ENCODE measurements at regions not wholly inside any gene's neighbourhood (a gene's known extent, or its start where the extent isn't known, plus 50 kb on each side); places are given as distances from the start of the nearest gene placed in this dataset.

GRCh38 chr3:139185527-139185926, 140.8 kb upstream of the PRR23C start:
- no peaks in the 10 kb centered on the region for H4K20me1 ChIP-seq (ENCODE audit: low read depth)
- Mint-ChIP-seq H3K4me3 (no peak overlapping the region), H3K4me1 (no peaks in the 10 kb centered on the region), H3K36me3 (no peaks in the 10 kb centered on the region), H3K9me3 (peaks cover 8% of the 10 kb centered on the region), H3K27ac (no peak overlapping the region), H3K27me3 (ENCODE audit: insufficient read depth, low read depth) (peaks cover 2% of the 10 kb centered on the region)
- H3K9ac ChIP-seq = no peak overlapping the region
- no peak for TF ChIP-seq EZH2phosphoT487 (IDR thresholded peaks at IDR 0.05)
- TF ChIP-seq EZH2 (IDR thresholded peaks at IDR 0.05) = no peak
- TF ChIP-seq CTCF (IDR thresholded peaks at IDR 0.05) = no peak
- no peaks in the 10 kb centered on the region for H3F3A ChIP-seq (ENCODE audit: low read depth)
- no peak overlapping the region for H3K4me3 ChIP-seq
- no peaks in the 10 kb centered on the region for H3K79me2 ChIP-seq (ENCODE audit: low read depth)
- no peak overlapping the region for H3K27ac ChIP-seq
- H3K9me3 ChIP-seq (ENCODE audit: low read depth) = no peaks in the 10 kb centered on the region
- no peak overlapping the region for H3K4me2 ChIP-seq
- DNase-seq (ENCODE audit: low spot score) = no peak
- no peaks in the 10 kb centered on the region for H3K36me3 ChIP-seq
- no peak overlapping the region for H2AFZ ChIP-seq (replicated peaks)
- no peaks in the 10 kb centered on the region for H3K27me3 ChIP-seq
- H3K4me1 ChIP-seq = no peaks in the 10 kb centered on the region

- Histone ChIP-seq H4K20me1 (ENCODE audit: low read depth) (no peaks in the 10 kb centered on the region), H3K4me3 (no peak overlapping the region), H3F3A (ENCODE audit: low read depth) (no peaks in the 10 kb centered on the region), H2AFZ (replicated peaks) (no peak overlapping the region), H3K4me2 (no peak overlapping the region), H3K9ac (no peak overlapping the region), H3K9me3 (ENCODE audit: low read depth) (no peaks in the 10 kb centered on the region), H3K27ac (no peak overlapping the region), H3K27me3 (no peaks in the 10 kb centered on the region), H3K36me3 (no peaks in the 10 kb centered on the region), H3K4me1 (no peaks in the 10 kb centered on the region), H3K79me2 (ENCODE audit: low read depth) (no peaks in the 10 kb centered on the region)
- no peak overlapping the region for H3K4me3 Mint-ChIP-seq
- H3K27ac Mint-ChIP-seq = no peak overlapping the region
- H3K4me1 Mint-ChIP-seq = no peaks in the 10 kb centered on the region
- DNase-seq (ENCODE audit: low spot score) = no peak
- H3K27me3 Mint-ChIP-seq (ENCODE audit: insufficient read depth, low read depth) = peaks cover 2% of the 10 kb centered on the region
- TF ChIP-seq EZH2 (IDR thresholded peaks at IDR 0.05) (no peak), EZH2phosphoT487 (IDR thresholded peaks at IDR 0.05) (no peak), CTCF (IDR thresholded peaks at IDR 0.05) (no peak)
- no peaks in the 10 kb centered on the region for H3K36me3 Mint-ChIP-seq
- peaks cover 2% of the 10 kb centered on the region for H3K9me3 Mint-ChIP-seq
Observed at GRCh38 chr3:139187154-139187553, 142.5 kb upstream of the PRR23C start.

- Histone ChIP-seq H3K4me1 (no peaks in the 10 kb centered on the region), H2AFZ (replicated peaks) (no peak overlapping the region), H3K4me3 (no peak overlapping the region), H3K27ac (no peak overlapping the region), H4K20me1 (ENCODE audit: low read depth) (no peaks in the 10 kb centered on the region), H3K9me3 (ENCODE audit: low read depth) (no peaks in the 10 kb centered on the region), H3K4me2 (no peak overlapping the region), H3F3A (ENCODE audit: low read depth) (no peaks in the 10 kb centered on the region), H3K9ac (no peak overlapping the region), H3K36me3 (no peaks in the 10 kb centered on the region), H3K27me3 (no peaks in the 10 kb centered on the region), H3K79me2 (ENCODE audit: low read depth) (no peaks in the 10 kb centered on the region)
- TF ChIP-seq CTCF (IDR thresholded peaks at IDR 0.05) (no peak), EZH2phosphoT487 (IDR thresholded peaks at IDR 0.05) (no peak), EZH2 (IDR thresholded peaks at IDR 0.05) (no peak)
- Mint-ChIP-seq H3K36me3 (no peaks in the 10 kb centered on the region), H3K27ac (no peak overlapping the region), H3K27me3 (ENCODE audit: insufficient read depth, low read depth) (peaks cover 2% of the 10 kb centered on the region), H3K9me3 (peaks cover 2% of the 10 kb centered on the region), H3K4me1 (no peaks in the 10 kb centered on the region), H3K4me3 (no peak overlapping the region)
- DNase-seq (ENCODE audit: low spot score) = no peak
Observed at GRCh38 chr3:139187648-139188047, 143.0 kb upstream of the PRR23C start.

Data from neural progenitor cell (in vitro differentiated cells).